GM12864 (cell line): ENCODE measurements at regions not wholly inside any gene's neighbourhood (a gene's known extent, or its start where the extent isn't known, plus 50 kb on each side); places are given as distances from the start of the nearest gene placed in this dataset.

Source experiments
- DNase-seq: peaks from one replicate; pipeline ENCODE4 v3.0.0-alpha.2; 2011; ENCODE audit warnings: low read depth
- H3K4me3 ChIP-seq: 2 replicates; pipeline ENCODE4 v1.5.1; 2011; ENCODE audit warnings: mild to moderate bottlenecking, low read depth, low read length, control low read depth
- TF ChIP-seq, protein P1 (sequence below): IDR thresholded peaks from 2 replicates; pipeline ENCODE4 v1.5.1; 2011; ENCODE audit warnings: low read depth, mild to moderate bottlenecking, moderate library complexity, low read length, control low read depth, inconsistent platforms; ENCODE audit errors: missing control alignments

DNA sequence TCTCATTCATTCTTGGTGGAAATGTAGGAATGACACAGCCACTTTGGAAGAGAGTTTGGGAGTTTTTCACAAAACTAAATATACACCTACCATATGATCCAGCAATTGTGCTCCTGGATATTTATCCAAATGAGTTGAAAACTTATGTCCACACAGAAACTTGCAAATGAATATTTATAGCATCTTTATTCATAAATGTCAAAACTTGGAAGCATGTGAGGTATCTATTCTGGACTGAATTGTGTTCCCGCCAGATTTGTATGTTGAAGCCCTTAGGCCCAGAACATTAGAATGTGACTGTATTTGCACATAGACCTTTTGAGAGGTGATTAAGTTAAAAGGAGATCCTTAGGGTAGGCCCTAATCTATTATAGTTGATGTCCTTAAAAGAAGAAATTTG is 409.4 kb upstream of the SYT4 start:
- no peak overlapping the region for H3K4me3 ChIP-seq
- TF ChIP-seq, protein P1, sequence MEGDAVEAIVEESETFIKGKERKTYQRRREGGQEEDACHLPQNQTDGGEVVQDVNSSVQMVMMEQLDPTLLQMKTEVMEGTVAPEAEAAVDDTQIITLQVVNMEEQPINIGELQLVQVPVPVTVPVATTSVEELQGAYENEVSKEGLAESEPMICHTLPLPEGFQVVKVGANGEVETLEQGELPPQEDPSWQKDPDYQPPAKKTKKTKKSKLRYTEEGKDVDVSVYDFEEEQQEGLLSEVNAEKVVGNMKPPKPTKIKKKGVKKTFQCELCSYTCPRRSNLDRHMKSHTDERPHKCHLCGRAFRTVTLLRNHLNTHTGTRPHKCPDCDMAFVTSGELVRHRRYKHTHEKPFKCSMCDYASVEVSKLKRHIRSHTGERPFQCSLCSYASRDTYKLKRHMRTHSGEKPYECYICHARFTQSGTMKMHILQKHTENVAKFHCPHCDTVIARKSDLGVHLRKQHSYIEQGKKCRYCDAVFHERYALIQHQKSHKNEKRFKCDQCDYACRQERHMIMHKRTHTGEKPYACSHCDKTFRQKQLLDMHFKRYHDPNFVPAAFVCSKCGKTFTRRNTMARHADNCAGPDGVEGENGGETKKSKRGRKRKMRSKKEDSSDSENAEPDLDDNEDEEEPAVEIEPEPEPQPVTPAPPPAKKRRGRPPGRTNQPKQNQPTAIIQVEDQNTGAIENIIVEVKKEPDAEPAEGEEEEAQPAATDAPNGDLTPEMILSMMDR = no peak
- no peak for DNase-seq

DNA sequence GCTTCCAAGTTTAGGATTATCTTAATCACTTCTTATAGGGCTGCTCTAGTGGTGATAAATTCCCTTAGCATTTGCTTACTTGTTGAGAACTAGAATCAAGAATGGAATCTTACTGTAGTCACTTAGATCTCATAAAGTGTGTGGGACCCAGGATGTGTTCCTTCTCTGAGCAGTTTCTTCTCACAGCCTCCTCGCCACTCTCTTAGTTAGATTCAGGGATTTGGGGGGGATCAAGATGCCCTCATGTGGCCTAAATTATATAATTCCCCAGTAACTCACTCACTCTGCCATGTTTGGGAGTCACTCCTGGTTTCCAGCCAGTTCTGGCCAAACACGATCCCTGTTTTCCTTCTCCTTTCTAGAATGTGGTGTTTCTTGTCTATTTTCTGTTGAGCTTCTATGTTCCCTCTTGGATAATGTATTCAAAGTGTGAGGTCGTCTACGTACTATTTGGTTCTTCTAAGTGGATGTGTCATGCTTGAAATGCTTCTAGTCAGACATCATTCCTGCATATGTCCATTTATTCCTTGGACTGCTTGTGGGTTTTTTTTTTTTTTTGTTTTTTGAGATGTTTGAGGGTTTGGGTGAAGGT is 414.9 kb upstream of the SYT4 start:
- H3K4me3 ChIP-seq = no peak overlapping the region
- DNase-seq = no peak
- TF ChIP-seq, protein P1 = no peak

DNA sequence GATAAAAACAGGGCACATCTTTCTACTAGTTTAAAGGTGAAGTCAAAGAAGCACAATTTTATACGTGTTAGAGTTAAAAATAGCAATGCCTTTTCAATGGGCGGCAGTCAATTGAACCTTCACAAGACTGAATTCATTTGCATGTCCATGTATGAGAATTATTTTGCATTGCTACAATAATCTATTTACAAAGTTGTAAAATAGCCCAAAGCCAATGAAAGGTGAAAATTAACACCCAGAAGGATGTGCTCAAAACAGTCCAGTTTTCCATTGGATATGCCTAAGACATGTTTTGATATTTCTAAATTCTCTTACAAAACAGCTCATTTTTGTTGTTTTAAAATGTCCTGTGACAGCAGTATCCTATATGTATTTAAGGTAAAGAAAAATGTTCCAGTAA is 425.1 kb upstream of the SYT4 start:
- TF ChIP-seq, protein P1 = no peak
- no peak for DNase-seq

DNA sequence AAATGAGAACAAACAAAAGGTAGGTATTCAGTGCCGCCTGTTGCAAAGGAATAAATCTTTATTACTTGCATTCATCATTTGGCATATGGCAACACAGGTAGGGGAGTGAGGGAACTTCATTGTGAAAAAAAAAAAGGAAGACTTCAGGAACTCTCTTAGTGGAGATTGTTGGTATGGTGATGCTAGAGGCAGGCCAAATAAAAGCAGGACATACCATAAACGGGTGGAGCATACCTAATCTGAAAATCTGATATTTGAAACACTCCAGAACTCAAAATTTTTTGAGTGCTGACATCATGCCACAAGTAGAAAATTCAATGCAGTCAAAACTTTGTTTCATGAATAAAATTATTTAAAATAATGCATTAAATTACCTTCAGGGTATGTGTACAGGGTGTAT is 425.8 kb upstream of the SYT4 start:
- no peak overlapping the region for H3K4me3 ChIP-seq
- no peak for DNase-seq
- TF ChIP-seq, protein P1 = no peak

More for the DNA sequence above, 425.1 kb upstream of the SYT4 start:
- H3K4me3 ChIP-seq = no peak overlapping the region

DNA sequence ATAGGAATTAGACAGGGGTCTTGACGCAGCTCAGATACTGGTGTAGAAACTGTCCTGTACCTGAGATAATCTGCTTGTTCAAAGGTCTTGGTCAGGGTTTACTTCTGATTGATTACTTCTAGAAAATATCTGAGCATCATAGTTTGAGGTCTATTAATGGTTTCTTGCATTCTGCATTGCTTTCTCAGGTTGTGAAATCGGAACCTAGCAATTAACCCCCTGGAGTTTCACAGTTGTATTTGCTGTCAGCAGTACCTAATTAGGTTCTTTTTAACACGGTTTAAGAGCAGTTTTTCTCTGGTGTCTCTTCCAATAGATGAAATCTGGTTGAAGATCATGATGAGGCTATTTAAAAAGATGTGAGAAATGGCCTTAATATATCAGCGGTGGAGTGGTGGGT is 428.6 kb upstream of the SYT4 start:
- TF ChIP-seq, protein P1 = no peak
- no peak overlapping the region for H3K4me3 ChIP-seq
- DNase-seq = no peak

DNA sequence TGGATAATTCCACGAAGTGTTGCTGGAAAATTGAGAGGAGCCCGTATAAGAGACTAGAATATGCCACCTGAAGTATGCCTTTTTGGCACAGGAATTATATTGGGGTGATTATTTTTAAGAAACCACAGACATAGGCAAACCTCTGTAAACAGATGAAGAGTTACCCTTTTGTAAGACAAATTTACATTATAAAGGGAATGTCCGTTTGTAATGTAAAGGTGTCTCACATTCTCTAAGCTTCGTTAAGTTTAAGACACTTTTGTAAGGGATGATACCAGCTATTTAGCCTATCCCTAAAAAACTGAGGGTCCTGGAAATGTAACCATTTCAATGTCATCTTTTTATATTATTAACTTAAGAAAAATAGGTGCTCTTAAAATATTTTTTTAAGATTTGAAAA is 432.8 kb upstream of the SYT4 start:
- TF ChIP-seq, protein P1 = no peak
- DNase-seq = no peak
- H3K4me3 ChIP-seq = no peak overlapping the region

DNA sequence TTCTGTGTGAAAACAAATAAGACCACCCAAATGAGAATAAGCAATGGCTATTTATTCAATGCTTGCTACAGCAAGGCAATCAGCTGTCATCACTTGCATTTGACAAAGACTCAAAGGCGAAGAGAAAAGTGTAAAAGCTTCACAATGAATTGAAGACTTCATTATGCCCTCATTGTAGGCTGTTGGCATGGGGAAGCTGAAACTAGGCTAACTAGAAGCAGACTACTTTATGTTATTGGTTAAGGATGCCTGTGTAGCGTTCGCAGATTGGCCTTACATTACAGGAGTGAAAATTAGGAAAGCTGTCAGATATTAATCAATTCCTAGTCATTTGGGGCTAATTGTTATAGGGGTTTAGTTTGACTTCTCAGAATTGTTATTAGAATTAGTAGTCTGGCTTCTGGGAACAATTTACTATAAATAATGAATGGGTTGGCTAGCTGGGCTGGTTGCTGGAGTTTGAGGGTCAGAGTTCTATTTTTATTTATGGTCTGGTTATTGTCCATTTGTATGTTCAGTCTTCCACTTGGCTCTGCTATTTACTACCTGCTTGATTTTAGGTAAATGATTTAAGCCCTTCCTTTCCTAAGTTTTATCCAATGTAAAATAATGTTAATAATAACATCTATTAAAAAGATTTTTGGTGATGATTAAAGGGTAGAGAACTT is 437.2 kb upstream of the SYT4 start:
- H3K4me3 ChIP-seq = no peak overlapping the region
- TF ChIP-seq, protein P1 = no peak
- DNase-seq = no peak
